H9 (cell line): ENCODE measurements at regions not wholly inside any gene's neighbourhood (a gene's known extent, or its start where the extent isn't known, plus 50 kb on each side); places are given as distances from the start of the nearest gene placed in this dataset.

ENCODE experiments used
- DNase-seq: peaks from one replicate; pipeline ENCODE4 v3.0.0-alpha.2; 2017
- H2AFZ ChIP-seq: one replicate; pipeline ENCODE4 v1.6.1; 2013; ENCODE audit warnings: mild to moderate bottlenecking, low read length, control low read depth, moderate library complexity
- H2AK5ac ChIP-seq: 2 replicates; pipeline ENCODE4 v1.6.1; 2013; ENCODE audit warnings: low read length, control low read depth, mixed read lengths; ENCODE audit not compliant: insufficient read length
- H2BK120ac ChIP-seq: one replicate; pipeline ENCODE4 v1.6.1; 2013; ENCODE audit warnings: low read depth, mild to moderate bottlenecking, low read length, control low read depth, inconsistent platforms; ENCODE audit not compliant: poor library complexity, severe bottlenecking
- H2BK12ac ChIP-seq: 2 replicates; pipeline ENCODE4 v1.6.1; 2013; ENCODE audit warnings: low read length, control low read depth, mixed read lengths, low read depth; ENCODE audit not compliant: insufficient read length
- H2BK15ac ChIP-seq: 2 replicates; pipeline ENCODE4 v1.6.1; 2013; ENCODE audit warnings: low read depth, low read length, control low read depth
- H2BK20ac ChIP-seq: one replicate; pipeline ENCODE4 v1.6.1; 2013; ENCODE audit warnings: low read depth, mild to moderate bottlenecking, low read length, control low read depth, inconsistent platforms; ENCODE audit not compliant: poor library complexity, severe bottlenecking
- H2BK5ac ChIP-seq: 2 replicates; pipeline ENCODE4 v1.6.1; 2013; ENCODE audit warnings: low read length, control low read depth, mixed read lengths; ENCODE audit not compliant: insufficient read length
- H3K14ac ChIP-seq: 2 replicates; pipeline ENCODE4 v1.6.1; 2013; ENCODE audit warnings: low read length, control low read depth; ENCODE audit not compliant: insufficient read depth
- H3K18ac ChIP-seq: 2 replicates; pipeline ENCODE4 v1.6.1; 2013; ENCODE audit warnings: low read depth, mild to moderate bottlenecking, mixed read lengths, low read length, control low read depth; ENCODE audit not compliant: insufficient read length
- H3K23ac ChIP-seq: 2 replicates; pipeline ENCODE4 v1.6.1; 2013; ENCODE audit warnings: low read length, control low read depth, mixed read lengths, low read depth; ENCODE audit not compliant: insufficient read length
- H3K23me2 ChIP-seq: 2 replicates; pipeline ENCODE4 v1.6.1; 2013; ENCODE audit warnings: low read depth, mild to moderate bottlenecking, mixed read lengths, low read length, control low read depth; ENCODE audit not compliant: insufficient read length, poor library complexity, severe bottlenecking
- H3K27ac ChIP-seq: 2 replicates; pipeline ENCODE4 v1.5.1; 2013; ENCODE audit warnings: low read length, control low read depth, mixed read lengths, low read depth; ENCODE audit not compliant: insufficient read length
- H3K27me3 ChIP-seq: 2 replicates; pipeline ENCODE4 v1.6.1; 2013; ENCODE audit warnings: low read length, control low read depth, inconsistent platforms; ENCODE audit not compliant: insufficient read depth
- H3K4ac ChIP-seq: 2 replicates; pipeline ENCODE4 v1.6.1; 2013; ENCODE audit warnings: low read depth, mild to moderate bottlenecking, control low read depth, inconsistent platforms, low read length, moderate library complexity
- H3K4me1 ChIP-seq: 2 replicates; pipeline ENCODE4 v1.6.1; 2013; ENCODE audit warnings: low read length, control low read depth, inconsistent platforms; ENCODE audit not compliant: insufficient read depth
- H3K4me2 ChIP-seq: 2 replicates; pipeline ENCODE4 v1.6.1; 2013; ENCODE audit warnings: low read length, control low read depth, mixed read lengths; ENCODE audit not compliant: insufficient read length, insufficient read depth
- H3K56ac ChIP-seq: 2 replicates; pipeline ENCODE4 v1.6.1; 2013; ENCODE audit warnings: low read depth, mild to moderate bottlenecking, mixed read lengths, low read length, control low read depth; ENCODE audit not compliant: insufficient read length
- H3K79me1 ChIP-seq: 2 replicates; pipeline ENCODE4 v1.6.1; 2013; ENCODE audit warnings: low read depth, mild to moderate bottlenecking, moderate library complexity, low read length, control low read depth, inconsistent platforms; ENCODE audit not compliant: insufficient read depth, poor library complexity, severe bottlenecking
- H3K79me2 ChIP-seq: 2 replicates; pipeline ENCODE4 v1.6.1; 2013; ENCODE audit warnings: low read length, control low read depth, inconsistent platforms; ENCODE audit not compliant: insufficient read depth
- H3K9ac ChIP-seq: 2 replicates; pipeline ENCODE4 v1.6.1; 2013; ENCODE audit warnings: low read length, control low read depth, mixed read lengths; ENCODE audit not compliant: insufficient read length; ENCODE audit errors: extremely low read depth
- H3K9me3 ChIP-seq: one replicate; pipeline ENCODE4 v1.6.1; 2013; ENCODE audit warnings: low read depth, low read length, inconsistent platforms; ENCODE audit not compliant: control insufficient read depth
- H3T11ph ChIP-seq: one replicate; pipeline ENCODE4 v1.6.1; 2013; ENCODE audit warnings: mild to moderate bottlenecking, low read length, control low read depth, inconsistent platforms
- H4K20me1 ChIP-seq: one replicate; pipeline ENCODE4 v1.6.1; 2013; ENCODE audit not compliant: control insufficient read depth, insufficient read length, insufficient read depth
- H4K5ac ChIP-seq: 2 replicates; pipeline ENCODE4 v1.6.1; 2013; ENCODE audit warnings: low read depth, mild to moderate bottlenecking, mixed read lengths, low read length, control low read depth; ENCODE audit not compliant: insufficient read length
- H4K8ac ChIP-seq: replicated peaks from 2 replicates; pipeline ENCODE4 v1.6.1; 2013; ENCODE audit warnings: low read length, control low read depth, mixed read lengths, low read depth; ENCODE audit not compliant: insufficient read length
- H4K91ac ChIP-seq: 2 replicates; pipeline ENCODE4 v1.6.1; 2013; ENCODE audit warnings: low read depth, mild to moderate bottlenecking, moderate library complexity, mixed read lengths, low read length, control low read depth; ENCODE audit not compliant: insufficient read length
- H3K27ac Mint-ChIP-seq, 3 experiments: 2 replicates in 2 of 3; 3 replicates in 1 of 3; pipeline ENCODE4 v1.8.0; 2020 to 2021; ENCODE audit warnings: mixed read lengths in 3 of 3, mild to moderate bottlenecking in 1 of 3, moderate library complexity in 1 of 3
- H3K27me3 Mint-ChIP-seq: 2 replicates; pipeline ENCODE4 v1.8.0; 2021; ENCODE audit warnings: low read depth, mild to moderate bottlenecking, moderate library complexity, mixed read lengths
- H3K36me3 Mint-ChIP-seq, 3 experiments: 2 replicates in 2 of 3; 3 replicates in 1 of 3; pipeline ENCODE4 v1.8.0; 2020 to 2021; ENCODE audit warnings: low read depth in 3 of 3, mixed read lengths in 3 of 3; ENCODE audit not compliant: insufficient read depth in 1 of 3
- H3K4me1 Mint-ChIP-seq, 2 experiments: 2 replicates each; pipeline ENCODE4 v1.8.0; 2020; ENCODE audit warnings: mixed read lengths in 2 of 2
- H3K4me3 Mint-ChIP-seq, 2 experiments: 2 replicates in 1 of 2; 3 replicates in 1 of 2; pipeline ENCODE4 v1.8.0; 2020 to 2021; ENCODE audit warnings: mild to moderate bottlenecking in 2 of 2, mixed read lengths in 2 of 2, moderate library complexity in 1 of 2
- H3K9me3 Mint-ChIP-seq, 2 experiments: 2 replicates in 1 of 2; 3 replicates in 1 of 2; pipeline ENCODE4 v1.8.0; 2020; ENCODE audit warnings: mild to moderate bottlenecking in 2 of 2, mixed read lengths in 2 of 2, moderate library complexity in 1 of 2
- WGBS: extraction: QIAGEN DNeasy Blood & Tissue Kit; methylation state at CpG from one replicate; pipeline ENCODE4 v1.1.7; 2013; ENCODE audit warnings: missing lambda C conversion rate, low lambda C conversion rate, mixed read lengths; ENCODE audit not compliant: insufficient read length; ENCODE audit errors: extremely low coverage; 5-methylcytosine and 5-hydroxymethylcytosine counted together
- TF ChIP-seq, protein P1 (sequence below): fragments of 200-600 bp; sonication (generic); conservative IDR thresholded peaks from 3 replicates; pipeline ENCODE4 v1.8.0; 2021; ENCODE audit warnings: antibody characterized with exemption, mild to moderate bottlenecking

DNA sequence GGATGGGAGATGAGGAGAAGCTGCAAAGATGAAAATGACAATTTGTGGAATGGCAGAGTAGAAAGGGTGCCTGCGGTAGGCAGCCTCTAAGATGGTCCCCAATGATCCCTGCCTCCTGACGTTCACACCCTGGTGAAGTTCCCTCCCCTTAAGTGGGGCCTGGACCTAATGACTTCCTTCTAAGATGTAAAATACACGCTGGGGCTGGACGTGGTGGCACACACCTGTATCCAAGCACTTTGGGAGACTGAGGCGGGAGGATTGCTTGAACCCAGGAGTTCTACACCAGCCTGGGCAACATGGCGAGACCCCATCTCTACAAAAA is 60.7 kb upstream of the CREB3L1 start:
- Histone ChIP-seq H3K4ac (no peak overlapping the region), H3K4me1 (no peaks in the 10 kb centered on the region), H2BK120ac (no peak overlapping the region), H3K9me3 (no peaks in the 10 kb centered on the region), H4K91ac (no peak overlapping the region), H4K8ac (no peak overlapping the region), H3K27me3 (no peaks in the 10 kb centered on the region), H2BK12ac (no peak overlapping the region), H4K5ac (no peak overlapping the region), H3K9ac (no peak overlapping the region), H3K23ac (no peak overlapping the region), H2AK5ac (no peak overlapping the region), H3K27ac (no peak overlapping the region), H3T11ph (no peak overlapping the region), H3K23me2 (no peaks in the 10 kb centered on the region), H2BK20ac (no peak overlapping the region), H3K18ac (no peak overlapping the region), H2AFZ (no peak overlapping the region), H3K79me1 (no peaks in the 10 kb centered on the region), H3K4me2 (no peak overlapping the region), H3K79me2 (no peaks in the 10 kb centered on the region), H4K20me1 (no peaks in the 10 kb centered on the region), H3K56ac (no peak overlapping the region), H2BK5ac (no peak overlapping the region), H3K14ac (no peak overlapping the region), H2BK15ac (no peak overlapping the region)
- no peaks in the 10 kb centered on the region for H3K27me3 Mint-ChIP-seq
- WGBS = no CpG with 5 or more reads among the region's 6 CpGs
- H3K4me3 Mint-ChIP-seq = no peak overlapping the region; a peak in 1 of 5 replicates
- no peaks in the 10 kb centered on the region for H3K36me3 Mint-ChIP-seq
- TF ChIP-seq, protein P1, sequence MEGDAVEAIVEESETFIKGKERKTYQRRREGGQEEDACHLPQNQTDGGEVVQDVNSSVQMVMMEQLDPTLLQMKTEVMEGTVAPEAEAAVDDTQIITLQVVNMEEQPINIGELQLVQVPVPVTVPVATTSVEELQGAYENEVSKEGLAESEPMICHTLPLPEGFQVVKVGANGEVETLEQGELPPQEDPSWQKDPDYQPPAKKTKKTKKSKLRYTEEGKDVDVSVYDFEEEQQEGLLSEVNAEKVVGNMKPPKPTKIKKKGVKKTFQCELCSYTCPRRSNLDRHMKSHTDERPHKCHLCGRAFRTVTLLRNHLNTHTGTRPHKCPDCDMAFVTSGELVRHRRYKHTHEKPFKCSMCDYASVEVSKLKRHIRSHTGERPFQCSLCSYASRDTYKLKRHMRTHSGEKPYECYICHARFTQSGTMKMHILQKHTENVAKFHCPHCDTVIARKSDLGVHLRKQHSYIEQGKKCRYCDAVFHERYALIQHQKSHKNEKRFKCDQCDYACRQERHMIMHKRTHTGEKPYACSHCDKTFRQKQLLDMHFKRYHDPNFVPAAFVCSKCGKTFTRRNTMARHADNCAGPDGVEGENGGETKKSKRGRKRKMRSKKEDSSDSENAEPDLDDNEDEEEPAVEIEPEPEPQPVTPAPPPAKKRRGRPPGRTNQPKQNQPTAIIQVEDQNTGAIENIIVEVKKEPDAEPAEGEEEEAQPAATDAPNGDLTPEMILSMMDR = no peak
- no peak for DNase-seq
- no peak overlapping the region for H3K27ac Mint-ChIP-seq
- no peaks in the 10 kb centered on the region for H3K9me3 Mint-ChIP-seq
- no peaks in the 10 kb centered on the region for H3K4me1 Mint-ChIP-seq
